Fibroblast of lung (primary cell): ENCODE measurements at regions not wholly inside any gene's neighbourhood (a gene's known extent, or its start where the extent isn't known, plus 50 kb on each side); places are given as distances from the start of the nearest gene placed in this dataset.

ENCODE experiments used
- DNase-seq, 2 donors: peaks; one replicate each; pipeline versions ENCODE4 v3.0.0 to v3.0.0-alpha.2; 2010; ENCODE audit warnings: low read depth in 2 of 2
- H2AFZ ChIP-seq: 2 replicates; pipeline ENCODE4 v1.5.1; 2012; ENCODE audit warnings: low read length, control low read depth, inconsistent platforms
- H3K27ac ChIP-seq: 2 replicates; pipeline ENCODE4 v1.5.1; 2011; ENCODE audit warnings: low read length, control low read depth; ENCODE audit not compliant: insufficient read depth
- H3K27me3 ChIP-seq: 2 replicates; pipeline ENCODE4 v1.5.1; 2011; ENCODE audit warnings: mild to moderate bottlenecking, low read length; ENCODE audit not compliant: control insufficient read depth, insufficient read depth
- H3K36me3 ChIP-seq: 2 replicates; pipeline ENCODE4 v1.5.1; 2011; ENCODE audit warnings: low read length; ENCODE audit not compliant: control insufficient read depth, insufficient read depth
- H3K4me1 ChIP-seq: 2 replicates; pipeline ENCODE4 v1.5.1; 2011; ENCODE audit warnings: low read length; ENCODE audit not compliant: control insufficient read depth, insufficient read depth; ENCODE audit errors: extremely low read depth
- H3K4me2 ChIP-seq: 2 replicates; pipeline ENCODE4 v1.5.1; 2011; ENCODE audit warnings: low read length, control low read depth; ENCODE audit not compliant: insufficient read depth; ENCODE audit errors: extremely low read depth
- H3K4me3 ChIP-seq, 4 experiments: fragments of 200-600 bp in 1 of 4; sonication (generic) in 1 of 4; replicated peaks in 1 of 4; 2 replicates each; pipeline ENCODE4 v1.5.1; 2011 to 2016; ENCODE audit warnings: low read length in 4 of 4, low read depth in 3 of 4, mild to moderate bottlenecking in 3 of 4, control low read depth in 2 of 4, inconsistent platforms in 1 of 4, mixed read lengths in 1 of 4; ENCODE audit not compliant: insufficient read depth in 1 of 4; ENCODE audit errors: control extremely low read depth in 1 of 4
- H3K79me2 ChIP-seq: 2 replicates; pipeline ENCODE4 v1.5.1; 2012; ENCODE audit warnings: mild to moderate bottlenecking, low read length, inconsistent platforms; ENCODE audit not compliant: control insufficient read depth, insufficient read depth
- H3K9ac ChIP-seq: 2 replicates; pipeline ENCODE4 v1.5.1; 2011; ENCODE audit warnings: mild to moderate bottlenecking, low read length, control low read depth; ENCODE audit not compliant: insufficient read depth
- H3K9me3 ChIP-seq: 2 replicates; pipeline ENCODE4 v1.5.1; 2012; ENCODE audit warnings: low read depth, low read length; ENCODE audit not compliant: control insufficient read depth, insufficient read depth
- H4K20me1 ChIP-seq: 2 replicates; pipeline ENCODE4 v1.5.1; 2011; ENCODE audit warnings: low read length; ENCODE audit not compliant: control insufficient read depth, insufficient read depth; ENCODE audit errors: extremely low read depth
- CTCF ChIP-seq, 2 donors: IDR thresholded peaks in 1 of 2; conservative IDR thresholded peaks in 1 of 2; 1 replicate in 1 of 2; 2 replicates in 1 of 2; pipeline ENCODE4 v1.5.1; 2011 to 2012; ENCODE audit warnings: low read length in 2 of 2, control low read depth in 1 of 2, inconsistent platforms in 1 of 2, low read depth in 1 of 2, mild to moderate bottlenecking in 1 of 2
- EZH2 ChIP-seq: IDR thresholded peaks from 2 replicates; pipeline ENCODE4 v1.5.1; 2012; ENCODE audit warnings: low read length, control low read depth, mild to moderate bottlenecking; ENCODE audit errors: missing control alignments

- H3K4me3 ChIP-seq, result no peak overlapping the region
- no peaks in the 10 kb centered on the region for H3K9me3 ChIP-seq
- no peak overlapping the region for H3K4me2 ChIP-seq
- H3K4me1 ChIP-seq, result no peaks in the 10 kb centered on the region
- H3K9ac ChIP-seq, result no peak overlapping the region
- no peaks in the 10 kb centered on the region for H3K27me3 ChIP-seq
- no peaks in the 10 kb centered on the region for H3K36me3 ChIP-seq
- no peak overlapping the region for H2AFZ ChIP-seq
- no peaks in the 10 kb centered on the region for H4K20me1 ChIP-seq
- no peak overlapping the region for H3K27ac ChIP-seq
- no peaks in the 10 kb centered on the region for H3K79me2 ChIP-seq
- TF ChIP-seq CTCF (conservative IDR thresholded peaks at IDR 0.05 in 1 of 2, IDR thresholded peaks at IDR 0.05 in 1 of 2; ENCODE audit: low read depth in 1 of 2, low read length in 2 of 2), result no peak
- TF ChIP-seq EZH2, result no peak
- peak in 1 of 2 donors; percentile 69 for DNase-seq
These were observed 483.9 kb upstream of the TRIB2 start for GRCh38 chr2:12232876-12233275.

- Histone ChIP-seq H3K9ac (no peak overlapping the region), H3K4me3 (no peak overlapping the region), H4K20me1 (no peaks in the 10 kb centered on the region), H3K4me2 (no peak overlapping the region), H3K4me1 (no peaks in the 10 kb centered on the region), H3K9me3 (no peaks in the 10 kb centered on the region), H3K79me2 (no peaks in the 10 kb centered on the region), H3K36me3 (no peaks in the 10 kb centered on the region), H3K27me3 (no peaks in the 10 kb centered on the region), H3K27ac (no peak overlapping the region), H2AFZ (no peak overlapping the region)
- DNase-seq, result peak; percentile 63 to 83
- TF ChIP-seq EZH2 (no peak), CTCF (conservative IDR thresholded peaks at IDR 0.05 in 1 of 2, IDR thresholded peaks at IDR 0.05 in 1 of 2; ENCODE audit: low read depth in 1 of 2, low read length in 2 of 2) (no peak)
These were observed 480.4 kb upstream of the TRIB2 start for GRCh38 chr2:12236136-12236844.

GRCh38 chr2:12240206-12240605 is 476.5 kb upstream of the TRIB2 start:
- Histone ChIP-seq H3K4me3 (no peak overlapping the region), H3K4me2 (no peak overlapping the region), H3K27ac (no peak overlapping the region), H3K4me1 (no peaks in the 10 kb centered on the region), H3K79me2 (no peaks in the 10 kb centered on the region), H3K36me3 (no peaks in the 10 kb centered on the region), H3K27me3 (no peaks in the 10 kb centered on the region), H4K20me1 (no peaks in the 10 kb centered on the region), H3K9me3 (no peaks in the 10 kb centered on the region), H3K9ac (no peak overlapping the region), H2AFZ (no peak overlapping the region)
- TF ChIP-seq EZH2 (no peak), CTCF (conservative IDR thresholded peaks at IDR 0.05 in 1 of 2, IDR thresholded peaks at IDR 0.05 in 1 of 2; ENCODE audit: low read depth in 1 of 2, low read length in 2 of 2) (no peak)
- DNase-seq, result peak in 1 of 2 donors; percentile 37
